Renal pelvis (tissue), 1 donor: ENCODE measurements at regions not wholly inside any gene's neighbourhood (a gene's known extent, or its start where the extent isn't known, plus 50 kb on each side); places are given as distances from the start of the nearest gene placed in this dataset.
"Not testable (repeated sequence)": the region's sequence is repeated elsewhere in the genome, so short reads cannot be mapped to it uniquely, and the experiment has no call there.

Source experiments
- DNase-seq: peaks from one replicate; pipeline ENCODE4 v3.0.0-alpha.2; 2013

DNA sequence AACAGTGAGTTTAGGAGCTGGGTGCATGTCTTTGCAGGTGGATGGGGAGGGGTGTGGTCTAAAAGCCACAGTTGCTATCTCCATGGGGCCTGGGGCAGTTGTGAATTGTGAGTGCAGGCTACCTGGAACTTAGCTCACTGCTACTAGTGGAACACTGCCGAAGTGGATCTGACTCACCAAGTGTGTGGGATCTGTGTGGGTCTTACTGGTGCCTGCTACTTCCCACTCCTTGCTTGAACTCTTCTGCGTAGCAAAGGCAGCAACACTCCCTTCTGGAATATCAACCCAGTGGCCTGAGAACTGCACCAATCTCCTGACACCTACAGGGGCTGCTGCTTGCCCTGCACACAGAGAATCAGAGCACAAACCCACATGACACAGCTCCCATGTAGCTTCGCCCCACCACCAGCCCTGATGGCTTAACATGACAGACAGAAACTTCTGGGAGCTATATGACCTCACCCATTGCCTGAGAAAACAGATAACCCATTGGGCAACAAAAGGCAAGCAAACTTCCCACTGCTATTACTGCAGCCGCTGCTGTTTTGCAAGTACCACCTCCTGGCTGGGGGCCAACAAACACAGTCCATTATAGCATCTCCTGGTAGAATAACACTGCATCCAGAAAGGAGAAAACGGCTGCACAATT lies 455.1 kb upstream of the DDX18 start:
- no peak for DNase-seq

DNA sequence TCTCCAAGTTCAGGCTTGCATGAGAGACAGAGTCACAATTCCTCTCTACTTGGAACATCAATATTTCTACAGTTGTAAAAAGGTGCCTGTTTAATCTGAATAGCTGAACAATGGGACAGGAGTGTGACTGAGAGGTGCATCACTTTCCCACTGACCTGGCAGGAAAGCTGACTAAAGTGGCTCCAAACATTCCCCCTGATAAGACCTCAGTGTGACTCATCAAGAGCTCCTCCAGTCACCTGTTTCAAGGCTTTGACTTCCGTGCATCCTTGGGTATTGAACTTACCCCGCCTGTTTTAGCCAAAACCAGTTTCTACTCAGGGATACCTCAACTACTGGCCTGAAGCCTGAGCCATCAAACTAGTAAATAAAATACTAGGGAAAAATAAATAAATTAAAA lies 453.9 kb upstream of the DDX18 start:
- DNase-seq = no peak

GRCh38 chr2:117378653-117379052 lies 435.8 kb upstream of the DDX18 start:
- DNase-seq = no peak

GRCh38 chr2:117379928-117380327 lies 434.6 kb upstream of the DDX18 start:
- DNase-seq = no peak

DNA sequence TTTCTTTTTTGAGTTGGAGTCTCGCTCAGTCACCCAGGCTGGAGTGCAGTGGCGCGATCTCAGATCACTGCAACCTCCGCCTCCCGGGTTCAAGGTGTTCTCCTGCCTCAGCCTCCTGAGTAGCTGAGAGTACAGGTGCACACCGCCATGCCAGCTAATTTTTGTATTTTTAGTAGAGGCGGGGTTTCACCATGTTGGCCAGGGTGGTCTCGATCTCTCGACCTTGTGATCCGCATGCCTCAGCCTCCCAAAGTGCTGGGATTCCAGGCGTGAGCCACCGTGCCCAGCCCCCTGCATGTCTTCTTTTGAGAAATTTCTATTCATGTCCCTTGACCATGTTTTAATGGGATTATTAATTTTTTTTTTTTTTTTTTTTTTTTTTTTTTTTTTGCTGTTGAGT lies 430.5 kb upstream of the DDX18 start:
- DNase-seq = not testable (repeated sequence)

DNA sequence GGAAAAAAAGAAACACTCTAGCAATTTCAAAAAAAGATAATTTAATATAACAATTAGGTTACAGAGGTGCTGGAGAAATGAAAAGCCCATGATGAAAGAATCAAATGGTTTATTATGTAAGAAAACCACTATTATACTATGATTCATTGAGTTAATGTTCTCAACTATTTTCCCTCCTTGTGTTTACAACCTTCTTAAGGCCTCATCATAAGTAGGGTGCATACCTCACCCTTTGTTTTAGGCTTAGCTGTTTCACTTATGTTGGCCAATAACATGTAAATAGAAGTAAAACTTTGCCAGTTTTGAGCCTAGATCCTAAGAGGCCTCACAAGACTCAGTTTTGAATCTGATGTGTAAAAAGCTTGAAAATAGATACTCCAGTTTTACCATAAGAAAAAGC lies 418.3 kb upstream of the DDX18 start:
- DNase-seq = no peak

DNA sequence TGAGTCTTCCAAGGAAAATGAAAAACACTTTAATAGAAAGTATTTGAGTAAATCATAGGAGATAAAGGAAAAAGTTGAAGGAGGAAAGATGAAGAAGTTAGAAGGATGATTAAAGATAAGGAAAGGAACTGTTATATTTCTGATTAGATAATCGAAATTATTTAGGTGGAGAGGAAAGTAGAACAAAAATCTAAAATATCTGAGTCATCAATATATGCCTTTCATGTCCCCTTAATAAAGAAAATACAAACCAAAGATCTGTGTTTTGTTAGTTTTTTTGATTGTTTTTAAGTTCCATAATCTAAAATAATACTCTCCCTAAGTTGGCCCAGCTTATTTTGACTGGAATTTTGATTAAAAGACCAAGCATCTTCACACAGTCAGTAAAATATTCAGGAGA lies 412.9 kb upstream of the DDX18 start:
- no peak for DNase-seq

- no peak for DNase-seq
These were observed 408.0 kb upstream of the DDX18 start for GRCh38 chr2:117406443-117406842.

DNA sequence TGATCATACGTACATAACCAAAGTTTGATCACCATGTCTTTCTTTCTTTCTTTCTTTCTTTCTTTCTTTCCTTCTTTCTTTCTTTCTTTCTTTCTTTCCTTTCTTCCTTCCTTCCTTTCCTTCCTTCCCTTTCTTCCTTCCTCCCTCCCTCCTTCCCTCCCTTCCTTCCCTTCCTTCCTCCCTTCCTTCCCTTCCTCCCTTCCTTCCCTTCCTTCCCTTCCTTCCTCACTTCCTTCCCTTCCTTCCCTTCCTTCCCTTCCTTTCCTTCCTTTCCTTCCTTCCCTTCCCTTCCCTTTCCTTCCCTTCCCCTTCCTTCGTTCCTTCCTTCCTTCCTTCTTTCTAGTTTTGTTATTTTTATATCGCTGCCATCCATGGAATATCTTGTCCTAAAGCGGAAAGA lies 406.7 kb upstream of the DDX18 start:
- DNase-seq = no peak

DNA sequence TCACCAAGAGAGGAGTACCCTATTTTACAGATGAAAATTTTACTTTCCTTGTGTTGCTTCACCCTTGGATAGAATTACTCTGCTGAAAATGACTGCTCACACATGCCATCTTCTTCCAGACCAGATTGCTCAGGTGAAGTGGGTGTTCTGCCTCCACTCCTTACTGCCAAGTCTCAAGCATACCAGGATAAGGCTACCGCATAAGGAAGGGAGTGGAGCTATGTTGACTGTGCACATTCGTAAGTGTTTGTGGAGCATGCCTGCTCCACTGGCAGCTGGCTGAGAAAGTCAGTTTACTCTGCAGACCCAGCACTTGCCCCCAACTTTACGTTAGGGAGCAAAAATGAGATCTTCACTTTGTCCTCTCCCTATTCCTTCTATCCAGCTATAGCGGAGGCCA lies 405.0 kb upstream of the DDX18 start:
- DNase-seq = no peak

GRCh38 chr2:117411983-117412382 lies 402.5 kb upstream of the DDX18 start:
- DNase-seq = no peak

DNA sequence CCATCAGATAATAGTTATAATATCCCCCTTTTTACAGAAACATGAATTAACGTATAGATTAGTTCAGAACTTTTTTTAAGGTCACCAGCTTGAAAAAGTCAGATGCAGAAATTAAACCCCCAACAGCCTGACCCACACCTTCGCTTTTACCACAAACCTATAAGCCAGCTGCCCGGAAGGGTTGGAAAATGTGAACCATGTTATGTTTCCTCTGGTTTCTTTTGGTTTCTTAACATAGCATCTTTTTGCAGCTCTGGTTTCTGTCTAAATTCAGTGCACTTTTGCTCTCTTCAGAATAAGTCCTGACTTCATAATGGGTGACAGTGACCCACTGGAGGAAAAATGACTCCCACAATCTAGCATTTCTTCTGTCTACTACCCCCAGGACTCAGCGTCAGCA lies 381.7 kb upstream of the DDX18 start:
- no peak for DNase-seq

GRCh38 chr2:117436697-117437096 lies 377.8 kb upstream of the DDX18 start:
- DNase-seq = no peak

GRCh38 chr2:117470311-117471095 lies 344.0 kb upstream of the DDX18 start:
- DNase-seq = peak; percentile 15

DNA sequence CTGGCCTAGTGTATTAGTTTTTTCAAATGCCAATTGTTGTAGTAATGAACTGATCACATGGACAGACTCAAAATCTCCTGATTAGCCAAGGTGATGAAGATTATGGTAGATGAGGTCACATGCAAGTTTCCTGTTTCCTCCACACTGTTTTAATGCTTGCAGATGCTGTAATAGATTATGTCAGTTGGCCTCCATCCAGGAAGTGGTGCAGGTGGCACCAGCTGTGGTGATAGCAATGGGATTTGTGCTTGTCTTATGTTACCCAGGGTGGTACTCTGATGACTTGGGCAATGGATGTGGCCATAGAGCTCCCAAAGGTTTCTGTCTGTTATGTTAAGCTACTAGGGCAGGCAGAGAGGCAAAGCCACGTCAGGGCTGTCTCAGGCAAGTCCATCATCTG lies 332.9 kb upstream of the DDX18 start:
- DNase-seq = no peak

GRCh38 chr2:117485588-117485987 lies 328.9 kb upstream of the DDX18 start:
- DNase-seq = no peak

GRCh38 chr2:117486081-117486480 lies 328.4 kb upstream of the DDX18 start:
- DNase-seq = no peak

DNA sequence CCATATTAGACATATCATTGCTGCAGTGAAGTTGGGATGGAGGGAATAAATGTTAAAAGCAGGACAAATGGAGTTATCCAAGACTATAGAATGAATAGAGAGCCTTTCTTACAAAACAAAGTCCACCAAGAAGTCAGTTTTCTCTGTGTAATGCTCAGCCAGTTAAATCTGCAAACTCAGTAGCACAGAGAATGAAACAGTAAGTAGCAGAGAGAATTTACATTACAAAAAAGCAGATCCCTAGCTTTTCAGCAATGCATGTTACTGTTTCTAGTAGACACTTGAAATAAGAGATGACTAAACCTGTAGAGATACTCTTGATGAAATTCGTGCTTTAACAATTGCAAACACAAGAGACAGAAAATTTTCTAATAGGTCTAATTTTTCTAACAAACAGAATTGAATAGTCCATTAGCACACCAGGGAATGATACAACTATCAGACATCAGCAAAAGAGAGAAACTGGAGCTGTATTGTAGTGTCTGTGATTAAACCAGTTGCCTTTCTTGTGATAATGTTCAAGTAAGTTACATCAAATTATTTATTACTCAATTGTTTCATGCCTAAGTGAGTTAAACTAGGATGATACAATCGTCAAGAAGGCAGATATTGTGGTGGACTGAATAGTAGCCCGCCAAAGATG lies 322.2 kb upstream of the DDX18 start:
- no peak for DNase-seq

DNA sequence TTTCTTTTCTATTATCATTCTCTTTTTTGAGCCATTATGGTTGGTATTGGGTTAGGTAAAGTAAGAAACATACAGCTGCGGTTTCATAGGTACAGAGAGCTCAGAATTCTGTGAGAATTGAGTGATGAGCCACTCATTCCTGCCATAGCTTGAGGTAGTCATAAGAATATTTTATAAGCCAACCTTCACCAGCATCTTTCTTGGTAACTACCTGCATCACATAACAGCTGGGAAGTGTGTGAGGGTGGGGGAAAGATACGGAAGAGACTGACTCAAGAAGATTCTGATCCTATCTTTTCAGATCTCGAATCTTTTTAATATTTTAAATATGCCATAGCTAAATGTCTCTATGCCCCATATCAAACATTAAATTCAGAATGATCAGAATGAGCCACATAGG lies 313.8 kb upstream of the DDX18 start:
- DNase-seq = no peak

- DNase-seq = no peak
These were observed 312.4 kb upstream of the DDX18 start for GRCh38 chr2:117502121-117502520.

DNA sequence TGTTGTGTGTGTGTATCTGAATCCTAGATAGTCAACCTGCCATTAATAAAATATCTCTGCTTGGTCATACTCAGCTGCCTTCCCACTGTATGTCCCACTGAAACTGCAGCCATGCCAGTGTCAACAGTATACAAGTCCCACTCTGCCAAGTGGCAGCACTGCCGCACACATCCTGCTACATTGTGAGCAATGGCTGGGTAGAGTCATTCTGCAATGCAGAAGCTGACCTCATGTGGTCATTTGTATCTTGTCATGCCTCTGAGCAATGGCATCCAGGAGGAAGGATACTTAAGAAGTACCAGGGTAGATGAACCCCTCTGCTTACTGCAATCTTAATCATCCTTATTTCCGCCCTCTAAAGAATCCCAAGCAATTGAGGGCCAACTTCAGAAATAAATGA lies 302.2 kb upstream of the DDX18 start:
- DNase-seq = no peak

DNA sequence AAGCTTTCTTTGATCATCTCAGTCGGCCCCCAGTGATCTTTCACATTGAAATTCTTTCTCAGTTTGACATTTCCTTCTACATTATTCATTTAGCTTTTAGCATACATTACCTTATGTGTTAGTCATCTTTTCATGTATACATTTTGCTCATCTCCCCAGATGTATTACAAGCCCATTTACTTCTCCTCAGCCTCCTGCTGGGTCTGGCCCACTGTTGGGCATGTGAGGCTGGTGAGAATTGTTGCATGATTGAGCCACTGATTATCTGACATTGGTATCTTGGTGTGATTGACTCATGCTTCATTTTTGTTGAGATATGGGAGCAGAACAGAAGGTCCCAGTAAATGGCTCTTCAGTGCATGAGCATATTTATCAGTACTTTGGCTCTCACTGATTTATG lies 300.1 kb upstream of the DDX18 start:
- no peak for DNase-seq

- no peak for DNase-seq
These were observed 295.3 kb upstream of the DDX18 start for GRCh38 chr2:117519238-117519637.
